ENCODE measurements at regions not wholly inside any gene's neighbourhood (a gene's known extent, or its start where the extent isn't known, plus 50 kb on each side); places are given as distances from the start of the nearest gene placed in this dataset.
A peak's percentile ranks its signal among the peaks of the same experiment; 100 is the strongest.

GRCh38 chr17:52686140-52686539, 527.6 kb upstream of the CA10 start:
- intact Hi-C loops (cut with micrococcal nuclease; ENCODE audit: unreplicated experiment): no loop called here
- Histone ChIP-seq H3K9me3 (no peaks in the 10 kb centered on the region), H3K4me3 (ENCODE audit: low read depth, low read length) (no peak overlapping the region), H3K27me3 (replicated peaks; ENCODE audit: control insufficient read depth, insufficient read depth, low read length) (no peaks in the 10 kb centered on the region), H3K4me1 (no peaks in the 10 kb centered on the region), H3K36me3 (ENCODE audit: control insufficient read depth, insufficient read depth, low read length) (no peaks in the 10 kb centered on the region)
- DNase-seq: no peak
- CTCF ChIA-PET: no interaction called here
- Mint-ChIP-seq H3K27ac (ENCODE audit: unreplicated experiment) (no peak overlapping the region), H3K36me3 (ENCODE audit: insufficient read depth, unreplicated experiment) (no peaks in the 10 kb centered on the region), H3K9me3 (ENCODE audit: unreplicated experiment) (no peaks in the 10 kb centered on the region), H3K4me3 (ENCODE audit: unreplicated experiment) (no peak overlapping the region), H3K27me3 (ENCODE audit: insufficient read depth, unreplicated experiment) (peaks cover 4% of the 10 kb centered on the region), H3K4me1 (ENCODE audit: low read depth, unreplicated experiment) (no peaks in the 10 kb centered on the region)
- POLR2A ChIA-PET: no interaction called here
- no peak for TF ChIP-seq CTCF (IDR thresholded peaks at IDR 0.05; ENCODE audit: insufficient read depth in 1 of 2, low read depth in 1 of 2, low read length in 1 of 2, severe bottlenecking in 1 of 2, unreplicated experiment in 1 of 2)
- no TSS peak for BruUV-seq (replicated peaks)

- POLR2A ChIA-PET: no interaction called here
- Histone ChIP-seq H3K27me3 (replicated peaks; ENCODE audit: control insufficient read depth, insufficient read depth, low read length) (no peaks in the 10 kb centered on the region), H3K9me3 (peaks cover 11% of the 10 kb centered on the region; the same call in 1 of the 2 replicates), H3K4me3 (ENCODE audit: low read depth, low read length) (no peak overlapping the region), H3K36me3 (ENCODE audit: control insufficient read depth, insufficient read depth, low read length) (no peaks in the 10 kb centered on the region), H3K4me1 (no peaks in the 10 kb centered on the region)
- H3K27me3 Mint-ChIP-seq (ENCODE audit: insufficient read depth, unreplicated experiment): no peaks in the 10 kb centered on the region
- BruUV-seq (replicated peaks): no TSS peak
- no peak overlapping the region for H3K27ac Mint-ChIP-seq (ENCODE audit: unreplicated experiment)
- intact Hi-C loops (cut with micrococcal nuclease; ENCODE audit: unreplicated experiment): no loop called here
- peaks cover 16% of the 10 kb centered on the region for H3K9me3 Mint-ChIP-seq (ENCODE audit: unreplicated experiment)
- H3K4me1 Mint-ChIP-seq (ENCODE audit: low read depth, unreplicated experiment): no peaks in the 10 kb centered on the region
- CTCF ChIA-PET: no interaction called here
- DNase-seq: no peak
- no peaks in the 10 kb centered on the region for H3K36me3 Mint-ChIP-seq (ENCODE audit: insufficient read depth, unreplicated experiment)
- no peak overlapping the region for H3K4me3 Mint-ChIP-seq (ENCODE audit: unreplicated experiment)
- TF ChIP-seq CTCF (IDR thresholded peaks at IDR 0.05; ENCODE audit: insufficient read depth in 1 of 2, low read depth in 1 of 2, low read length in 1 of 2, severe bottlenecking in 1 of 2, unreplicated experiment in 1 of 2): no peak
Observed at GRCh38 chr17:52681480-52681879, 523.0 kb upstream of the CA10 start.

GRCh38 chr17:52678211-52678610, 519.7 kb upstream of the CA10 start:
- POLR2A ChIA-PET: no interaction called here
- CTCF ChIA-PET: no interaction called here
- Mint-ChIP-seq H3K9me3 (ENCODE audit: unreplicated experiment) (peaks cover 16% of the 10 kb centered on the region), H3K27me3 (ENCODE audit: insufficient read depth, unreplicated experiment) (no peaks in the 10 kb centered on the region), H3K36me3 (ENCODE audit: insufficient read depth, unreplicated experiment) (no peaks in the 10 kb centered on the region), H3K4me3 (ENCODE audit: unreplicated experiment) (no peak overlapping the region), H3K4me1 (ENCODE audit: low read depth, unreplicated experiment) (no peaks in the 10 kb centered on the region), H3K27ac (ENCODE audit: unreplicated experiment) (no peak overlapping the region)
- no TSS peak for BruUV-seq (replicated peaks)
- Histone ChIP-seq H3K27me3 (replicated peaks; ENCODE audit: control insufficient read depth, insufficient read depth, low read length) (no peaks in the 10 kb centered on the region), H3K4me3 (ENCODE audit: low read depth, low read length) (no peak overlapping the region), H3K36me3 (ENCODE audit: control insufficient read depth, insufficient read depth, low read length) (no peaks in the 10 kb centered on the region), H3K4me1 (no peaks in the 10 kb centered on the region), H3K9me3 (peaks cover 11% of the 10 kb centered on the region; the same call in 1 of the 2 replicates)
- DNase-seq: peak; percentile 10 to 69
- intact Hi-C loops (cut with micrococcal nuclease; ENCODE audit: unreplicated experiment): no loop called here
- no peak for TF ChIP-seq CTCF (IDR thresholded peaks at IDR 0.05; ENCODE audit: insufficient read depth in 1 of 2, low read depth in 1 of 2, low read length in 1 of 2, severe bottlenecking in 1 of 2, unreplicated experiment in 1 of 2)

Measured in Caco-2 (cell line).